ENCODE measurements at regions not wholly inside any gene's neighbourhood (a gene's known extent, or its start where the extent isn't known, plus 50 kb on each side); places are given as distances from the start of the nearest gene placed in this dataset.

DNA sequence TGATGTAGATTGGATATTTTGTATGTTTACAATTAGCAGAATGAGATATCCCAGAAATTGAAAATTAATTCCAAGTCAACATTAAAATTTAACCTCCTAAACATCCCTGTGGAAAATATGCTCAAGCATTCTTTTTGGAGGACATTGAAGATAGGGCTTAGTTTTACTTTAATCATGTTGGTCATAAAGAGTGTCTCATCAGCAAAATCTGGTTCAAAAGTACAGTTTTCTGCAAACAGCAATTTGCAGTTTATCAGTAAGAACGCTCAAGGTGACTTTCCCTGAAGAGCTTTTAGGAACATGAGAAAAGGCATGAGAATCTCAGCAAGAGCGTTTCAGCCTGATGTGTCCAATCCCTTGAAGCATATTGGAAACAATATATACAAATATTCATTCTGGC lies 889.8 kb downstream of the CENPC start:
- TF ChIP-seq, protein P1, sequence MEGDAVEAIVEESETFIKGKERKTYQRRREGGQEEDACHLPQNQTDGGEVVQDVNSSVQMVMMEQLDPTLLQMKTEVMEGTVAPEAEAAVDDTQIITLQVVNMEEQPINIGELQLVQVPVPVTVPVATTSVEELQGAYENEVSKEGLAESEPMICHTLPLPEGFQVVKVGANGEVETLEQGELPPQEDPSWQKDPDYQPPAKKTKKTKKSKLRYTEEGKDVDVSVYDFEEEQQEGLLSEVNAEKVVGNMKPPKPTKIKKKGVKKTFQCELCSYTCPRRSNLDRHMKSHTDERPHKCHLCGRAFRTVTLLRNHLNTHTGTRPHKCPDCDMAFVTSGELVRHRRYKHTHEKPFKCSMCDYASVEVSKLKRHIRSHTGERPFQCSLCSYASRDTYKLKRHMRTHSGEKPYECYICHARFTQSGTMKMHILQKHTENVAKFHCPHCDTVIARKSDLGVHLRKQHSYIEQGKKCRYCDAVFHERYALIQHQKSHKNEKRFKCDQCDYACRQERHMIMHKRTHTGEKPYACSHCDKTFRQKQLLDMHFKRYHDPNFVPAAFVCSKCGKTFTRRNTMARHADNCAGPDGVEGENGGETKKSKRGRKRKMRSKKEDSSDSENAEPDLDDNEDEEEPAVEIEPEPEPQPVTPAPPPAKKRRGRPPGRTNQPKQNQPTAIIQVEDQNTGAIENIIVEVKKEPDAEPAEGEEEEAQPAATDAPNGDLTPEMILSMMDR (IDR thresholded peaks at IDR 0.05; ENCODE audit: unreplicated experiment in 3 of 3), result no peak
- H3K27ac Mint-ChIP-seq, result no peak overlapping the region
- no peaks in the 10 kb centered on the region for H3K36me3 Mint-ChIP-seq (ENCODE audit: low read depth)
- H3K27me3 Mint-ChIP-seq (ENCODE audit: low read depth), result no peaks in the 10 kb centered on the region
- H3K4me3 Mint-ChIP-seq, result no peak overlapping the region
- no peaks in the 10 kb centered on the region for H3K4me1 Mint-ChIP-seq
- no peaks in the 10 kb centered on the region for H3K9me3 Mint-ChIP-seq

DNA sequence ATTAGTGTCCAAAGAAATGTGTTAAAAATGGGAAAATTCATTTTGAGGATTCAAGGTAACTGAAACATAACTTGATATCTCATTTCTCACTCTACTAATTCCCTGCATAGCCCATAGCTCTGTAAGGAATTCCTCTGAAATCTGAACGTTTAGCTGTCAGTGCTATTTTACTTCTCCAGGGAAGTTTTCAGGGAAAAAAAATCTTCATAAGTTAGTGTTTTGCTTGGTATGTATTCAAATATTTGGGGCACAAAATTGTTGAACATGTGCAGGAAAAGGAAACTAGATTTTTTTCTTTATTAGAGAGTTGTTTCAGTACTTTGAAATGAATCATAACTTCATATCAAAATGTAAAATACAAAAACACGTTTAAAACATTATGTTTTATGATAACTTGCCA lies 891.4 kb downstream of the CENPC start:
- no peak overlapping the region for H3K27ac Mint-ChIP-seq
- H3K27me3 Mint-ChIP-seq (ENCODE audit: low read depth), result no peaks in the 10 kb centered on the region
- H3K9me3 Mint-ChIP-seq, result no peaks in the 10 kb centered on the region
- H3K36me3 Mint-ChIP-seq (ENCODE audit: low read depth), result no peaks in the 10 kb centered on the region
- TF ChIP-seq, protein P1 (IDR thresholded peaks at IDR 0.05; ENCODE audit: unreplicated experiment in 3 of 3), result no peak
- H3K4me3 Mint-ChIP-seq, result no peak overlapping the region
- no peaks in the 10 kb centered on the region for H3K4me1 Mint-ChIP-seq

DNA sequence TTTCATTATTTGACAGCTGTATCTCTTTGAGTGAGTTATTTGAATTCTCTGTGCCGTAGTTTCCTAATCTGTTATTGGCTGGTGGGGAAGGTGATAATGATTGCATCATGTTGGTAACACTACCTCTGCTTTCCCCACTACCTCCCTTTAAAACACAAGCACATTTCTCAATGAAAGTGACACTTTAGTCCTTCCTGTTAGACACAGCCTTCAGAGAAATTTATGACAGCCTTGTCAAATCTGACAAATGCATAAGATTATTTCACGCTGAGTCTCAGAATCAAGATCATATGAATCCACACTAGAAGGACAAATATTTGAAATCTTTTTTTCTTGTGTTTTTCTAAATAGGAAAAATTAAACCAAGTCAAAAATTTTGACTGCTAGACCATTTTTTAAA lies 896.1 kb downstream of the CENPC start:
- Mint-ChIP-seq H3K27me3 (ENCODE audit: low read depth) (no peaks in the 10 kb centered on the region), H3K27ac (no peak overlapping the region), H3K9me3 (no peaks in the 10 kb centered on the region), H3K4me3 (no peak overlapping the region), H3K4me1 (no peaks in the 10 kb centered on the region), H3K36me3 (ENCODE audit: low read depth) (no peaks in the 10 kb centered on the region)
- TF ChIP-seq, protein P1 (IDR thresholded peaks at IDR 0.05; ENCODE audit: unreplicated experiment in 3 of 3), result no peak

DNA sequence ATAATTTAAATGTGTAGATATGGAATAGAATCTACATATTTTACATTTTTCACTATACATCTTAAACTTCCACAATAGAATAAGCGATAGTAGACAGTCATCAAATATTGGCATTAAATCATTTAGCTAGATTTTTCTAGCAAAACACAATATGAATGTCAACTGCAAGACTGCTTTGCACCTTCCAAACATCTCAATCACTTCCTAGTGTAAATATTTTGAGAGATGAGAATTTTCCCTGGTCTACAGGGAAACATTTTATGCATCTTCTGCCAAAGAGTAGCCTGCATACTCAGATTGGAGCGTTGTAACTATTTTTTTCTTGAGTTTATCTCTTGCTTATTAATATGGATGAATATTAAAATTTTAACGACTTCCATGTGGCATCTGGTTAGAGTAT lies 897.4 kb downstream of the CENPC start:
- TF ChIP-seq, protein P1 (IDR thresholded peaks at IDR 0.05; ENCODE audit: unreplicated experiment in 3 of 3), result no peak
- no peaks in the 10 kb centered on the region for H3K9me3 Mint-ChIP-seq
- H3K27ac Mint-ChIP-seq, result no peak overlapping the region
- no peak overlapping the region for H3K4me3 Mint-ChIP-seq
- H3K27me3 Mint-ChIP-seq (ENCODE audit: low read depth), result no peaks in the 10 kb centered on the region
- H3K4me1 Mint-ChIP-seq, result no peaks in the 10 kb centered on the region
- H3K36me3 Mint-ChIP-seq (ENCODE audit: low read depth), result no peaks in the 10 kb centered on the region

DNA sequence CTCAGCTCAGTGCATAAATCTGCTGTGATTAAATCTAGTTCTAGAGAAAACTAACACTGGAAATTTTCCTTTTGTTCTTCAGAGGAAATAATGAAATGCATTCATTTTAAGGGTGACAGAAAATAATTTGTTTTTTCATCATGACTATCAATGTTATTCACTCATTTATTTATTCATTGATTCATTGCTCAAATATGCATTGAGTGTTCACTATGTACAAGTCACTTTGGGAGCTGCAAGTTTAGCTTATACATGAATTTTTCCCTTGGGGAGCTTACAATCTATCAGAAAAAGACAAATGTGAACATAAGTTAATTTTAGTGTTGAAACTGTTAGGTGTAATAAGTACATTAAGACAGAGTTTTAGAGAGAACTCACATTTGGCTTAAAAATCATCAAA lies 897.8 kb downstream of the CENPC start:
- no peak overlapping the region for H3K4me3 Mint-ChIP-seq
- no peaks in the 10 kb centered on the region for H3K9me3 Mint-ChIP-seq
- no peaks in the 10 kb centered on the region for H3K27me3 Mint-ChIP-seq (ENCODE audit: low read depth)
- H3K36me3 Mint-ChIP-seq (ENCODE audit: low read depth), result no peaks in the 10 kb centered on the region
- no peak overlapping the region for H3K27ac Mint-ChIP-seq
- no peaks in the 10 kb centered on the region for H3K4me1 Mint-ChIP-seq
- TF ChIP-seq, protein P1 (IDR thresholded peaks at IDR 0.05; ENCODE audit: unreplicated experiment in 3 of 3), result no peak

DNA sequence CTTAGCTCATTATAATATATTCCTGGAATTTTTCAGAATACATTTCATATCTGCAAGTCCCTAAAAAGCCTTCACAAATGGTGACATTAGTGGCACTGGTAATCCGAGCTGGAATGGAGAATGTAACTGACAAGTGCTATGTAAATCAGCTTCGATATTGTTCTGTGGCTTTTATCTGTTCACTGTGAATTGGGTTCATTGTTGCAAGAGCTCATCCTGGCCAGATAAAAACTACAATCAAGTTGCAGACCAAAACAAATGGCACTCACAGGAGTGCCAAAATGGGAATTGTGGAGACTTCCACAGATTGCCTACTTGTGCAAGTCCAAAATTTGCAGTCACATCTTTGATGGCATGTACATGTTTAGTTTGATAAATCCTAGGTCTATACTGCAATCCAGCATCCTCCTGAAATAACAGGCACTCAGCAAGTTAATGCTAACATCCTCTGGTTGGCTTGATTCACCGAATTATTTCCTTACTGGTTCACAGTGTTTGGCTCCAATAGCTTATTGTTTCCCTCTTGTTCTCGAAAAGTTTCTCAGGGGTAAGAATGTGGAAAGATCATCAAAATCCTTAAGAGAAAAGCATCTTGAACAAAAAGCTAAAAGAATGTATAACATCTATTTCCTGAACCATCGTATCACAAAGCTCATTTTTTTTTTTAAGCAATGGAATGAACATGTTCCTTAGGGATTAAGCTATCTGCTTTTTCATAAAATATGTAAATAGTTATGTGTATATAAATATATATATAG lies 904.9 kb downstream of the CENPC start:
- H3K4me1 Mint-ChIP-seq, result no peaks in the 10 kb centered on the region
- no peaks in the 10 kb centered on the region for H3K36me3 Mint-ChIP-seq (ENCODE audit: low read depth)
- no peak overlapping the region for H3K4me3 Mint-ChIP-seq
- H3K27me3 Mint-ChIP-seq (ENCODE audit: low read depth), result no peaks in the 10 kb centered on the region
- H3K27ac Mint-ChIP-seq, result no peak overlapping the region
- TF ChIP-seq, protein P1 (IDR thresholded peaks at IDR 0.05; ENCODE audit: unreplicated experiment in 3 of 3), result no peak
- H3K9me3 Mint-ChIP-seq, result no peaks in the 10 kb centered on the region
